HEK293 (cell line): ENCODE measurements at regions not wholly inside any gene's neighbourhood (a gene's known extent, or its start where the extent isn't known, plus 50 kb on each side); places are given as distances from the start of the nearest gene placed in this dataset.

Experiments used
- CTCF ChIA-PET: fragments of 350-600 bp; formaldehyde crosslinking; extraction: SDS; loops from one replicate; lab custom pipeline; 2021; ENCODE audit warnings: antibody characterized with exemption; lab: Yijun Ruan, JAX
- POLR2A ChIA-PET: fragments of 300-600 bp; formaldehyde crosslinking; extraction: SDS; loops from one replicate; lab custom pipeline; 2020; ENCODE audit warnings: antibody characterized with exemption, inconsistent platforms; lab: Yijun Ruan, JAX
- H3K27ac ChIP-seq: fragments of 200-500 bp; sonication (Bioruptor generic); 2 replicates; pipeline ENCODE4 v1.5.1; 2014; ENCODE audit warnings: low read depth, low read length, control low read depth, inconsistent platforms; ENCODE audit errors: extremely low read depth
- H3K36me3 ChIP-seq, 2 experiments: fragments of 200-500 bp in 1 of 2; sonication (Bioruptor generic) in 1 of 2; 1 replicate in 1 of 2; 2 replicates in 1 of 2; pipeline ENCODE4 v1.5.1; 2014 to 2017; ENCODE audit warnings: inconsistent platforms in 2 of 2, low read length in 2 of 2; ENCODE audit not compliant: control insufficient read depth in 2 of 2, insufficient read depth in 1 of 2
- H3K4me1 ChIP-seq: fragments of 200-500 bp; sonication (Bioruptor generic); 2 replicates; pipeline ENCODE4 v1.5.1; 2014; ENCODE audit warnings: mild to moderate bottlenecking, low read length, inconsistent platforms; ENCODE audit not compliant: control insufficient read depth, insufficient read depth
- H3K4me3 ChIP-seq: 2 replicates; pipeline ENCODE4 v1.5.1; 2011; ENCODE audit warnings: low read depth, mild to moderate bottlenecking, control low read depth, low read length, moderate library complexity
- H3K9me3 ChIP-seq: fragments of 200-500 bp; sonication (Bioruptor generic); 2 replicates; pipeline ENCODE4 v1.5.1; 2014; ENCODE audit warnings: low read depth, low read length, inconsistent platforms; ENCODE audit not compliant: control insufficient read depth, insufficient read depth
- GFI1B ChIP-seq: fragments of 450-650 bp; formaldehyde crosslinking; IDR thresholded peaks from 2 replicates; pipeline ENCODE4 v1.5.1; 2016; ENCODE audit warnings: missing biosample characterization, missing genetic modification characterization
- HOXC10 ChIP-seq: sonication (generic); formaldehyde crosslinking; IDR thresholded peaks from 2 replicates; pipeline ENCODE4 v1.8.1; 2023; ENCODE audit warnings: mild to moderate bottlenecking, missing genetic modification reagents
- KLF8 ChIP-seq: fragments of 450-650 bp; formaldehyde crosslinking; IDR thresholded peaks from 2 replicates; pipeline ENCODE4 v1.5.1; 2016; ENCODE audit warnings: missing biosample characterization, missing genetic modification characterization
- RBAK ChIP-seq: fragments of 450-650 bp; formaldehyde crosslinking; IDR thresholded peaks from 2 replicates; pipeline ENCODE4 v1.5.1; 2016; ENCODE audit warnings: missing biosample characterization, missing genetic modification characterization
- TRIM28 ChIP-seq: IDR thresholded peaks from 2 replicates; pipeline ENCODE4 v1.6.1; 2011; ENCODE audit warnings: low read length, control low read depth, borderline replicate concordance
- ZEB2 ChIP-seq: fragments of 450-650 bp; formaldehyde crosslinking; IDR thresholded peaks from 2 replicates; pipeline ENCODE4 v1.5.1; 2016; ENCODE audit warnings: missing biosample characterization, missing genetic modification characterization
- ZFHX2 ChIP-seq: fragments of 450-650 bp; formaldehyde crosslinking; conservative IDR thresholded peaks from 2 replicates; pipeline ENCODE4 v1.5.1; 2016; ENCODE audit warnings: missing biosample characterization, missing genetic modification characterization
- ZNF184 ChIP-seq: fragments of 450-650 bp; IDR thresholded peaks from 2 replicates; pipeline ENCODE4 v1.5.1; 2018; ENCODE audit warnings: missing biosample characterization, mild to moderate bottlenecking, missing genetic modification characterization
- ZNF2 ChIP-seq: fragments of 450-650 bp; formaldehyde crosslinking; IDR thresholded peaks from 2 replicates; pipeline ENCODE4 v1.5.1; 2016; ENCODE audit warnings: missing biosample characterization, missing genetic modification characterization
- ZNF248 ChIP-seq: fragments of 450-650 bp; formaldehyde crosslinking; IDR thresholded peaks from 2 replicates; pipeline ENCODE4 v1.5.1; 2017; ENCODE audit warnings: missing biosample characterization, missing genetic modification characterization
- ZNF335 ChIP-seq: fragments of 450-650 bp; formaldehyde crosslinking; conservative IDR thresholded peaks from 2 replicates; pipeline ENCODE4 v1.5.1; 2016; ENCODE audit warnings: missing biosample characterization, missing genetic modification characterization
- ZNF366 ChIP-seq: fragments of 450-650 bp; formaldehyde crosslinking; conservative IDR thresholded peaks from 2 replicates; pipeline ENCODE4 v1.5.1; 2016; ENCODE audit warnings: missing biosample characterization, missing genetic modification characterization
- ZNF423 ChIP-seq: fragments of 450-650 bp; formaldehyde crosslinking; IDR thresholded peaks from 2 replicates; pipeline ENCODE4 v1.5.1; 2016; ENCODE audit warnings: missing biosample characterization, missing genetic modification characterization
- ZNF426 ChIP-seq: fragments of 450-650 bp; formaldehyde crosslinking; IDR thresholded peaks from 2 replicates; pipeline ENCODE4 v1.5.1; 2017; ENCODE audit warnings: missing biosample characterization, missing genetic modification characterization, mild to moderate bottlenecking, inconsistent platforms, moderate library complexity
- ZNF585B ChIP-seq: fragments of 450-650 bp; formaldehyde crosslinking; IDR thresholded peaks from 2 replicates; pipeline ENCODE4 v1.5.1; 2016; ENCODE audit warnings: missing biosample characterization, missing genetic modification characterization
- ZNF600 ChIP-seq: fragments of 450-650 bp; formaldehyde crosslinking; IDR thresholded peaks from 2 replicates; pipeline ENCODE4 v1.5.1; 2016; ENCODE audit warnings: missing biosample characterization, missing genetic modification characterization
- ZNF610 ChIP-seq: fragments of 450-650 bp; formaldehyde crosslinking; IDR thresholded peaks from 2 replicates; pipeline ENCODE4 v1.5.1; 2016; ENCODE audit warnings: missing biosample characterization, missing genetic modification characterization, borderline replicate concordance
- TF ChIP-seq, protein P1 (sequence below): fragments of 450-650 bp; formaldehyde crosslinking; IDR thresholded peaks from 2 replicates; pipeline ENCODE4 v1.5.1; 2016; ENCODE audit warnings: missing biosample characterization, missing genetic modification characterization
- TF ChIP-seq, protein P2 (sequence below): fragments of 450-650 bp; formaldehyde crosslinking; IDR thresholded peaks from 2 replicates; pipeline ENCODE4 v1.5.1; 2016; ENCODE audit warnings: missing biosample characterization, missing genetic modification characterization

DNA sequence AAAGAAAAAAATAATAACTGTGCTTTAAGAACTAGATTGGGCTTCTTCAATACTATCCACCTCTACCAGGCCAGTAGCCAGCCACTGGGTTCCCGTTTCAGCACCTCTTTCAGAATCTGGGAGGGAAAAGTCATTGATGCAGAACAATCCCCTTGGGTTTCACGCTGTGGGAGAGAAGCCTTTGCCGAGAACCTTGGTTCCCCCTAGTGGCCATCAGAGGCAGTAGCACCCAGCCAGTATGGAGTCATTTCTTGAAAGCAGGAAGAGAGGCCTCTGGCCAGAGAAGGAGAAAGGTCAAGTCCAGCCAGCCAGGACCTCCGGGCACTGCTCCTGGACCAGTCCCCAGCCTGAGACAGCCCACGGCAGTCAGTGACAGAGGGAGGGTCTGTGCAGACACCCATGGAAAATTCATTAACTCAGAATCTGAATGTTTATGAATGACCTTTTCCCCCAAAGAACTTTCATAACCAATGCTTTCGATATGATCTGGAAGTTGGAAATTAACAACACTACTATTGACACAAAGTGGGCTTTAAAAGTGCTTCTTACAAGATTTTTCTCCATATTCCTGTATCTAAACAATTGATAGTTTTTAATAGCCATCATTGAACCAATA lies 51.2 kb upstream of the CDH5 start (continued):
- TF ChIP-seq ZNF423 (tag by site-specific recombination) (peak; percentile 35; the same call in 1 of the 2 replicates), KLF8 (tag by site-specific recombination) (no peak), HOXC10 (CRISPR knock-in tag) (no peak), ZNF600 (tag by site-specific recombination) (0 out of 2 replicates have a peak, but pooled peaks have one; percentile 36), ZFHX2 (tag by site-specific recombination) (no peak), ZNF585B (tag by site-specific recombination) (no peak), ZNF2 (tag by site-specific recombination) (no peak), ZNF335 (tag by site-specific recombination) (no peak), ZNF184 (tag by site-specific recombination) (no peak), TRIM28 (no peak), ZNF426 (tag by site-specific recombination) (no peak), ZNF366 (tag by site-specific recombination) (no peak), GFI1B (tag by site-specific recombination) (no peak)
- TF ChIP-seq, protein P1, sequence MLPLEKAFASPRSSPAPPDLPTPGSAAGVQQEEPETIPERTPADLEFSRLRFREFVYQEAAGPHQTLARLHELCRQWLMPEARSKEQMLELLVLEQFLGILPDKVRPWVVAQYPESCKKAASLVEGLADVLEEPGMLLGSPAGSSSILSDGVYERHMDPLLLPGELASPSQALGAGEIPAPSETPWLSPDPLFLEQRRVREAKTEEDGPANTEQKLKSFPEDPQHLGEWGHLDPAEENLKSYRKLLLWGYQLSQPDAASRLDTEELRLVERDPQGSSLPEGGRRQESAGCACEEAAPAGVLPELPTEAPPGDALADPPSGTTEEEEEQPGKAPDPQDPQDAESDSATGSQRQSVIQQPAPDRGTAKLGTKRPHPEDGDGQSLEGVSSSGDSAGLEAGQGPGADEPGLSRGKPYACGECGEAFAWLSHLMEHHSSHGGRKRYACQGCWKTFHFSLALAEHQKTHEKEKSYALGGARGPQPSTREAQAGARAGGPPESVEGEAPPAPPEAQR = no peak
- TF ChIP-seq, protein P2, sequence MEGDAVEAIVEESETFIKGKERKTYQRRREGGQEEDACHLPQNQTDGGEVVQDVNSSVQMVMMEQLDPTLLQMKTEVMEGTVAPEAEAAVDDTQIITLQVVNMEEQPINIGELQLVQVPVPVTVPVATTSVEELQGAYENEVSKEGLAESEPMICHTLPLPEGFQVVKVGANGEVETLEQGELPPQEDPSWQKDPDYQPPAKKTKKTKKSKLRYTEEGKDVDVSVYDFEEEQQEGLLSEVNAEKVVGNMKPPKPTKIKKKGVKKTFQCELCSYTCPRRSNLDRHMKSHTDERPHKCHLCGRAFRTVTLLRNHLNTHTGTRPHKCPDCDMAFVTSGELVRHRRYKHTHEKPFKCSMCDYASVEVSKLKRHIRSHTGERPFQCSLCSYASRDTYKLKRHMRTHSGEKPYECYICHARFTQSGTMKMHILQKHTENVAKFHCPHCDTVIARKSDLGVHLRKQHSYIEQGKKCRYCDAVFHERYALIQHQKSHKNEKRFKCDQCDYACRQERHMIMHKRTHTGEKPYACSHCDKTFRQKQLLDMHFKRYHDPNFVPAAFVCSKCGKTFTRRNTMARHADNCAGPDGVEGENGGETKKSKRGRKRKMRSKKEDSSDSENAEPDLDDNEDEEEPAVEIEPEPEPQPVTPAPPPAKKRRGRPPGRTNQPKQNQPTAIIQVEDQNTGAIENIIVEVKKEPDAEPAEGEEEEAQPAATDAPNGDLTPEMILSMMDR (tag by site-specific recombination) = peak; percentile 64; the same call in 1 of the 2 replicates

DNA sequence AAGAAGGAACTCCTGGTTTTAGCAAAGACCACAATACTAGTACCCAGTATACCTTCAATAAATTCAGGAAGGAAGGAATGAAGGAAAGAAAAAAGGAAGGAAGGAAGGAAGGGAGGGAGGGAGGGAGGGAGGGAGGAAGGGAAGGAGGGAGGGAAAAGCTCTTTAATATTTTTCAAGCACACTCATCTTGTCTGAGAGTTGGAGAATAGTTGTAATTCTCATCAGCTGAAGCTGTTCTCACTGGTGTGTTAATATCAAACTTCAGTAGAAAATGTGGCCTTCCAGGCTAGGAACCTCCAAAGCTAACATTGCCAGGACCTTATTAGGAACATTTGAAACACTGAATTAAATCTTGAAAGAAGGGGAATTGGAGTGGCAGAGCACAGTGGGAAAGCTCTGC lies 55.2 kb upstream of the CDH5 start:
- CTCF ChIA-PET = no interaction called here
- TF ChIP-seq ZNF585B (tag by site-specific recombination) = no peak
- no peak for TF ChIP-seq RBAK (tag by site-specific recombination)
- TF ChIP-seq ZNF610 (tag by site-specific recombination) = no peak
- no peak for TF ChIP-seq ZEB2 (tag by site-specific recombination)
- TF ChIP-seq, protein P2 (tag by site-specific recombination) = no peak
- TF ChIP-seq ZNF248 (tag by site-specific recombination) = no peak
- no peaks in the 10 kb centered on the region for H3K4me1 ChIP-seq
- no peak overlapping the region for H3K4me3 ChIP-seq
- H3K9me3 ChIP-seq = no peaks in the 10 kb centered on the region
- POLR2A ChIA-PET = no interaction called here
- H3K27ac ChIP-seq = no peak overlapping the region
- H3K36me3 ChIP-seq = no peaks in the 10 kb centered on the region
